ENCODE measurements at regions not wholly inside any gene's neighbourhood (a gene's known extent, or its start where the extent isn't known, plus 50 kb on each side); places are given as distances from the start of the nearest gene placed in this dataset.

GRCh38 chr4:107518076-107518475, 202.0 kb downstream of the PAPSS1 start:
- Mint-ChIP-seq H3K4me3 (ENCODE audit: unreplicated experiment) (no peak overlapping the region), H3K9me3 (ENCODE audit: unreplicated experiment) (no peaks in the 10 kb centered on the region), H3K27me3 (ENCODE audit: unreplicated experiment) (no peaks in the 10 kb centered on the region), H3K4me1 (ENCODE audit: unreplicated experiment) (peaks cover 17% of the 10 kb centered on the region), H3K27ac (ENCODE audit: unreplicated experiment) (no peak overlapping the region), H3K36me3 (ENCODE audit: low read depth, unreplicated experiment) (peaks cover 16% of the 10 kb centered on the region)
- TF ChIP-seq CTCF (IDR thresholded peaks at IDR 0.05; ENCODE audit: unreplicated experiment) = no peak
- DNase-seq (ENCODE audit: low spot score) = no peak

GRCh38 chr4:107512549-107512948, 207.5 kb downstream of the PAPSS1 start:
- no peak for TF ChIP-seq CTCF (IDR thresholded peaks at IDR 0.05; ENCODE audit: unreplicated experiment)

GRCh38 chr4:107509615-107510014, 210.4 kb downstream of the PAPSS1 start:
- Mint-ChIP-seq H3K27me3 (ENCODE audit: unreplicated experiment) (no peaks in the 10 kb centered on the region), H3K4me1 (ENCODE audit: unreplicated experiment) (no peaks in the 10 kb centered on the region), H3K36me3 (ENCODE audit: low read depth, unreplicated experiment) (peaks cover 2% of the 10 kb centered on the region), H3K4me3 (ENCODE audit: unreplicated experiment) (no peak overlapping the region), H3K9me3 (ENCODE audit: unreplicated experiment) (no peaks in the 10 kb centered on the region), H3K27ac (ENCODE audit: unreplicated experiment) (no peak overlapping the region)
- TF ChIP-seq CTCF (IDR thresholded peaks at IDR 0.05; ENCODE audit: unreplicated experiment) = no peak
- DNase-seq (ENCODE audit: low spot score) = no peak

More at GRCh38 chr4:107512549-107512948, 207.5 kb downstream of the PAPSS1 start:
- H3K4me3 Mint-ChIP-seq (ENCODE audit: unreplicated experiment) = no peak overlapping the region
- H3K9me3 Mint-ChIP-seq (ENCODE audit: unreplicated experiment) = no peaks in the 10 kb centered on the region
- H3K36me3 Mint-ChIP-seq (ENCODE audit: low read depth, unreplicated experiment) = peaks cover 16% of the 10 kb centered on the region
- no peak for DNase-seq (ENCODE audit: low spot score)
- H3K27ac Mint-ChIP-seq (ENCODE audit: unreplicated experiment) = no peak overlapping the region
- H3K4me1 Mint-ChIP-seq (ENCODE audit: unreplicated experiment) = no peaks in the 10 kb centered on the region
- no peaks in the 10 kb centered on the region for H3K27me3 Mint-ChIP-seq (ENCODE audit: unreplicated experiment)

- H3K27me3 Mint-ChIP-seq (ENCODE audit: unreplicated experiment) = peaks cover 2% of the 10 kb centered on the region
Measured at GRCh38 chr4:107500551-107500950, 219.5 kb downstream of the PAPSS1 start.

GRCh38 chr4:107497054-107497453, 223.0 kb downstream of the PAPSS1 start:
- Mint-ChIP-seq H3K27ac (ENCODE audit: unreplicated experiment) (no peak overlapping the region), H3K36me3 (ENCODE audit: low read depth, unreplicated experiment) (no peaks in the 10 kb centered on the region), H3K27me3 (ENCODE audit: unreplicated experiment) (peaks cover 2% of the 10 kb centered on the region), H3K9me3 (ENCODE audit: unreplicated experiment) (no peaks in the 10 kb centered on the region), H3K4me3 (ENCODE audit: unreplicated experiment) (no peak overlapping the region), H3K4me1 (ENCODE audit: unreplicated experiment) (no peaks in the 10 kb centered on the region)
- no peak for TF ChIP-seq CTCF (IDR thresholded peaks at IDR 0.05; ENCODE audit: unreplicated experiment)
- DNase-seq (ENCODE audit: low spot score) = no peak

More at GRCh38 chr4:107500551-107500950, 219.5 kb downstream of the PAPSS1 start:
- no peak for DNase-seq (ENCODE audit: low spot score)
- Mint-ChIP-seq H3K36me3 (ENCODE audit: low read depth, unreplicated experiment) (no peaks in the 10 kb centered on the region), H3K4me1 (ENCODE audit: unreplicated experiment) (peaks cover 9% of the 10 kb centered on the region), H3K9me3 (ENCODE audit: unreplicated experiment) (no peaks in the 10 kb centered on the region), H3K4me3 (ENCODE audit: unreplicated experiment) (no peak overlapping the region), H3K27ac (ENCODE audit: unreplicated experiment) (no peak overlapping the region)
- no peak for TF ChIP-seq CTCF (IDR thresholded peaks at IDR 0.05; ENCODE audit: unreplicated experiment)

Data from endothelial cell (in vitro differentiated cells).